Neural crest cell (in vitro differentiated cells): ENCODE measurements at regions not wholly inside any gene's neighbourhood (a gene's known extent, or its start where the extent isn't known, plus 50 kb on each side); places are given as distances from the start of the nearest gene placed in this dataset.

Experiments
- DNase-seq: peaks from one replicate; pipeline ENCODE4 v3.0.0; 2021; ENCODE audit warnings: low read depth, mixed read lengths, low spot score
- H3K27ac Mint-ChIP-seq: one replicate; pipeline ENCODE4 v1.8.0; 2021; ENCODE audit warnings: mild to moderate bottlenecking, mixed read lengths; ENCODE audit not compliant: unreplicated experiment
- H3K27me3 Mint-ChIP-seq: 2 replicates; pipeline ENCODE4 v1.8.0; 2021; ENCODE audit warnings: low read depth, mild to moderate bottlenecking, mixed read lengths
- H3K36me3 Mint-ChIP-seq: 2 replicates; pipeline ENCODE4 v1.8.0; 2021; ENCODE audit warnings: low read depth, mild to moderate bottlenecking, mixed read lengths
- H3K4me1 Mint-ChIP-seq: 2 replicates; pipeline ENCODE4 v1.8.0; 2021; ENCODE audit warnings: mixed read lengths
- H3K4me3 Mint-ChIP-seq: one replicate; pipeline ENCODE4 v1.8.0; 2021; ENCODE audit warnings: mild to moderate bottlenecking, mixed read lengths
- H3K9me3 Mint-ChIP-seq: 2 replicates; pipeline ENCODE4 v1.8.0; 2021; ENCODE audit warnings: mixed read lengths
- TF ChIP-seq, protein P1 (sequence below): fragments of 200-600 bp; sonication (generic); conservative IDR thresholded peaks from 2 replicates; pipeline ENCODE4 v1.5.0; 2021; ENCODE audit warnings: antibody characterized with exemption, mild to moderate bottlenecking

DNA sequence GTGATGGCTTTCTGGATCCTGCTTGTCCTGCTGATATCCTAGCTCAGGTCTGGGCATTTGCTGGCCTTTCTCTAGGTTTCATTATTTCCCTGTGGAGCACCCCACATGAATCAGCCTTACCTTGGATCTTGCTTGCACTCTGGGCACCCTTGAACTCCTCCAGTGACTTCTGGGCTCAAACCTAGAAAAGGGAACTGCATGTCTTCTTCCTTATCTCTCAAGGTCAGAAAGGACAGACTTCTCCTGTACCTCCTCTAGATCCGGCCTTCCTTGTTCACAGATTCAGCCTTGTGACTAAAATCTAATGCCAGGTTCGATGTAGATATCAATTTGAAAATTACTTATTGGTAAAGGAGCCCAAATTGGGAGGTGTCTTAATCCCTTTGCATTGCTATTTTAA, 267.9 kb downstream of the PARP8 start:
- Mint-ChIP-seq H3K9me3 (no peaks in the 10 kb centered on the region), H3K27me3 (no peaks in the 10 kb centered on the region), H3K4me1 (no peaks in the 10 kb centered on the region), H3K4me3 (no peak overlapping the region), H3K27ac (no peak overlapping the region), H3K36me3 (no peaks in the 10 kb centered on the region)
- no peak for DNase-seq
- TF ChIP-seq, protein P1, sequence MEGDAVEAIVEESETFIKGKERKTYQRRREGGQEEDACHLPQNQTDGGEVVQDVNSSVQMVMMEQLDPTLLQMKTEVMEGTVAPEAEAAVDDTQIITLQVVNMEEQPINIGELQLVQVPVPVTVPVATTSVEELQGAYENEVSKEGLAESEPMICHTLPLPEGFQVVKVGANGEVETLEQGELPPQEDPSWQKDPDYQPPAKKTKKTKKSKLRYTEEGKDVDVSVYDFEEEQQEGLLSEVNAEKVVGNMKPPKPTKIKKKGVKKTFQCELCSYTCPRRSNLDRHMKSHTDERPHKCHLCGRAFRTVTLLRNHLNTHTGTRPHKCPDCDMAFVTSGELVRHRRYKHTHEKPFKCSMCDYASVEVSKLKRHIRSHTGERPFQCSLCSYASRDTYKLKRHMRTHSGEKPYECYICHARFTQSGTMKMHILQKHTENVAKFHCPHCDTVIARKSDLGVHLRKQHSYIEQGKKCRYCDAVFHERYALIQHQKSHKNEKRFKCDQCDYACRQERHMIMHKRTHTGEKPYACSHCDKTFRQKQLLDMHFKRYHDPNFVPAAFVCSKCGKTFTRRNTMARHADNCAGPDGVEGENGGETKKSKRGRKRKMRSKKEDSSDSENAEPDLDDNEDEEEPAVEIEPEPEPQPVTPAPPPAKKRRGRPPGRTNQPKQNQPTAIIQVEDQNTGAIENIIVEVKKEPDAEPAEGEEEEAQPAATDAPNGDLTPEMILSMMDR, result no peak

DNA sequence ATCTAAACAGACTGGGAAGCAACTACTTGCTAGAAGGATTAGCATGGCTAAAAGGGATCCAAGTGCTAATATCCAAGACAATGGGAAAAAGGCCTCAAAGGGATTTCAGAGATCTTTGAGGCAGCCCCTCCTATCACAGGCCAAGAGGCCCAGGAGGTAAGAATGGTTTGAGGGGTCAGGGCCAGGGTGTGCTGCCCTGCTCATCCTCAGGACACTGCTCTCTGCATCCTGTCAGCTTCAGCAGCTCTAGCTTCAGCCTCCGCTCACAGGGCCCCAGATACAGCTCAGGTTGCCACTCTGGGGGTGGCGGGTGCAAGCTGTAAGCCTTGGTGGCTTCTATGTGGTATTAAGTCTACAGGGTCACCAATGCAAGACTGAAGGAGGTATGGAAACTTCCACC, 278.7 kb downstream of the PARP8 start:
- Mint-ChIP-seq H3K36me3 (peaks cover 4% of the 10 kb centered on the region), H3K27me3 (peaks cover 3% of the 10 kb centered on the region), H3K4me1 (no peaks in the 10 kb centered on the region), H3K9me3 (peaks cover 12% of the 10 kb centered on the region), H3K4me3 (no peak overlapping the region), H3K27ac (no peak overlapping the region)
- DNase-seq, result no peak
- TF ChIP-seq, protein P1, result no peak

DNA sequence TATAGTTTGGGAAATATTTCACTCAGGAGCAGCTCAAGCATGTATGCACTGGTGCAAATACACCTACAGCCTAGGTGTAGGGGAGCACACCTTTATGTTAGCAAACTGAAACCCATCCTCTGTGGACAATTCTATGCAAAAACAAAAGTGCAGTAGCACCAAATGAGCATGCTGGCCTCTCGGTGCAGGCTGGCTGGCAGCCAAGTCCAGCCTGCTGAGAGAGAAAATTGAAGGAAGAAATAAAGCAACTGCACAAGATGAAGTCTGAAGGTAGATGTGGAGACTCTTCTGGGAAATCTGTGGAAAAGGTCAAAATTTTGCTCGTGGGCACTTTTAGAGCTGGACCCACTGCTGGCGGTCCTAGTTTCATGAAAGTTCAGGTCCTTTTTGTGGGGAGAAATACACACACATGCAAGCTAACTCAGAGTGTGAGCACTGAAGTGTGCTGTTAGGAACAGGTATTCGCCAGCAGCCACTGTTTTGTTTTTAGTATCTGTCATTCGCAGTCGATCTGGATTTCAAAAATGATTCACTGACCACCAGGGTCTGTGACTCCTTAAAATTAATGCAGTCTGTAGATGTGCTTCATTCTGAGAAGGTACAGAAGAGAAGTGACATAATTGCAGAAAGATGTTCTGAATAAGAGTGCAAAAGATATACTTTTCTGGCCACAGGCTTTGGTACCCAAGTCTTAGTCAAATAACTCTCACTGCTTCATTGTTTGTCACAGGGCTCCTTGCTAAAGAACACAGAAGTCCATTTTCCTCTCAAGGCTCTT, 281.7 kb downstream of the PARP8 start:
- peaks cover 11% of the 10 kb centered on the region for H3K27me3 Mint-ChIP-seq
- peaks cover 2% of the 10 kb centered on the region for H3K36me3 Mint-ChIP-seq
- no peak for DNase-seq
- H3K4me3 Mint-ChIP-seq, result no peak overlapping the region
- no peaks in the 10 kb centered on the region for H3K4me1 Mint-ChIP-seq
- TF ChIP-seq, protein P1, result no peak
- no peak overlapping the region for H3K27ac Mint-ChIP-seq
- peaks cover 10% of the 10 kb centered on the region for H3K9me3 Mint-ChIP-seq

DNA sequence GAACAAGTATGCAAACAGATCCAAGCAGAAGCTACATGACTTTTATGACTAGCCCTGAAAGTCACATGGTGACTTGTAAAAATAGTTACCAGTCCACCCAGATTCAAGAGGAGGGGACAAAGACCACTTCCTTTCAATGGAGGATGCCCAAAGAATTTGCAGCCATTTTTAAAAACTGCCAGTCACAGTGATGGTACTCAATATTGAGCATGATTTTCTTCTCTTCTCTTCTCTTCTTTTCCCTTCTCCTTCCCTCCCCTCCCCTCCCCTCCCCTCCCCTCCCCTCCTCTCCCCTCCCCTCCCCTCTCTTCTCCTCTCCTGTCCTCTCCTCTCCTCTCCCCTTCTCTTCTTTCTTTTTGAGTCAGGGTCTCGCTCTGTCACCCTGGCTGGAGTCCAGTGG, 286.9 kb downstream of the PARP8 start:
- H3K27me3 Mint-ChIP-seq, result peaks cover 32% of the 10 kb centered on the region
- TF ChIP-seq, protein P1, result no peak
- no peak overlapping the region for H3K4me3 Mint-ChIP-seq
- H3K27ac Mint-ChIP-seq, result no peak overlapping the region
- H3K36me3 Mint-ChIP-seq, result no peaks in the 10 kb centered on the region
- H3K9me3 Mint-ChIP-seq, result no peaks in the 10 kb centered on the region
- H3K4me1 Mint-ChIP-seq, result no peaks in the 10 kb centered on the region
- DNase-seq, result no peak

DNA sequence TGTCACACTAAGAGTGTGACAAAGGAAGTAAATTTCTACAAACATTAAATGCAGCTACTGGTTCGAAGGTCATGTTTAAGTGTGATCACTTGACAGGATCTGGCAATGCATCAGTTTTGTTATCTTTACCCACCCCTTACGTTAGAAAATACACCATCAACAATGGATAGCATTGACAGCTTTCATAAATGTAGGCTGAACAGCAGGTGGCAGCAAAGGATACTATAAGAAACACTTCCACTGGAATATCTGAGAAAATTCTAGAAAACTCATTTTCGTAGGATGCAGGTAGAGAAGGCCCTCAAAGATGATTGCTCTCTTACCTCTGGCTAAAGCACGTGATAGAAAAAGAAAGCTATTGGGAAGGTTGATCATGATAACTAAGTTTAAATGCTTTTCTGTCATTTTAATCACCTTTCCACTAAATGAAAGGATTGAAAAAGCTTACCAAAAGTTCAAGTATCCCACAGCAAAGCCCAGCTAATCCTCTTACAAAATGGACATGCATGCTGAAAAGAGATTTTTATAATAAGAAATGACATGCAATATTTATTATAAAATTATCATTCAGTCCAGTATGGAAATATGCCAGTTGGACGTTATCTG, 292.5 kb downstream of the PARP8 start:
- Mint-ChIP-seq H3K4me1 (peaks cover 10% of the 10 kb centered on the region), H3K36me3 (no peaks in the 10 kb centered on the region), H3K4me3 (no peak overlapping the region), H3K27me3 (peaks cover 69% of the 10 kb centered on the region), H3K9me3 (no peaks in the 10 kb centered on the region), H3K27ac (no peak overlapping the region)
- peak; percentile 37 for DNase-seq
- TF ChIP-seq, protein P1, result peak; percentile 79
